SK-N-SH treated with all-trans-retinoic acid at 6 μM for 48 hours (cell line): ENCODE measurements at regions not wholly inside any gene's neighbourhood (a gene's known extent, or its start where the extent isn't known, plus 50 kb on each side); places are given as distances from the start of the nearest gene placed in this dataset.

Experiments used
- ATAC-seq: fragments of 200-7000 bp; cut with Tn5 transposase; 3 replicates; pipeline ENCODE4 v1.9.1; 2020; ENCODE audit warnings: mild to moderate bottlenecking, moderate library complexity
- ARNTL ChIP-seq: fragments of 450-650 bp; formaldehyde crosslinking; IDR thresholded peaks from 2 replicates; pipeline ENCODE4 v1.5.0; 2020; ENCODE audit warnings: low read depth, mild to moderate bottlenecking, moderate library complexity, borderline replicate concordance
- BACH2 ChIP-seq: fragments of 250-450 bp; sonication (Bioruptor Pico); IDR thresholded peaks from 2 replicates; pipeline ENCODE4 v1.9.0; 2021; ENCODE audit warnings: mild to moderate bottlenecking, borderline replicate concordance
- CREB5 ChIP-seq: fragments of 250-450 bp; sonication (Bioruptor Pico); IDR thresholded peaks from 2 replicates; pipeline ENCODE4 v1.5.1; 2020; ENCODE audit warnings: low read depth, mild to moderate bottlenecking, moderate library complexity
- CSDC2 ChIP-seq: fragments of 250-450 bp; sonication (Bioruptor Pico); IDR thresholded peaks from 2 replicates; pipeline ENCODE4 v1.5.0; 2020; ENCODE audit warnings: mild to moderate bottlenecking, moderate library complexity
- CSRNP3 ChIP-seq: fragments of 250-450 bp; sonication (Bioruptor Pico); IDR thresholded peaks from 2 replicates; pipeline ENCODE4 v1.5.1; 2021; ENCODE audit warnings: mild to moderate bottlenecking, moderate library complexity
- ESRRG ChIP-seq: fragments of 250-450 bp; sonication (Bioruptor Pico); IDR thresholded peaks from 2 replicates; pipeline ENCODE4 v1.6.1; 2021; ENCODE audit warnings: mild to moderate bottlenecking
- GLIS3 ChIP-seq: fragments of 250-450 bp; sonication (Bioruptor Pico); IDR thresholded peaks from 2 replicates; pipeline ENCODE4 v1.5.0; 2020; ENCODE audit warnings: mild to moderate bottlenecking, moderate library complexity
- ISL1 ChIP-seq: fragments of 250-450 bp; sonication (Bioruptor Pico); IDR thresholded peaks from 2 replicates; pipeline ENCODE4 v2.1.2; 2022; ENCODE audit warnings: mild to moderate bottlenecking, moderate library complexity
- PATZ1 ChIP-seq: fragments of 250-450 bp; sonication (Bioruptor Pico); IDR thresholded peaks from 2 replicates; pipeline ENCODE4 v1.8.0; 2020; ENCODE audit warnings: mild to moderate bottlenecking, moderate library complexity, borderline replicate concordance
- POU6F1 ChIP-seq: fragments of 250-450 bp; sonication (Bioruptor Pico); IDR thresholded peaks from 2 replicates; pipeline ENCODE4 v1.8.0; 2021; ENCODE audit warnings: low read depth, mild to moderate bottlenecking, moderate library complexity, borderline replicate concordance
- RARB ChIP-seq: fragments of 250-450 bp; sonication (Bioruptor Pico); IDR thresholded peaks from 2 replicates; pipeline ENCODE4 v1.8.0; 2021; ENCODE audit warnings: mild to moderate bottlenecking, moderate library complexity
- SNAI2 ChIP-seq: fragments of 250-450 bp; sonication (Bioruptor Pico); IDR thresholded peaks from 2 replicates; pipeline ENCODE4 v1.5.0; 2020; ENCODE audit warnings: mild to moderate bottlenecking, moderate library complexity
- TCF4 ChIP-seq: fragments of 250-450 bp; sonication (Bioruptor Pico); IDR thresholded peaks from 2 replicates; pipeline ENCODE4 v1.8.0; 2021; ENCODE audit warnings: mild to moderate bottlenecking, moderate library complexity, borderline replicate concordance
- ZC3H10 ChIP-seq: fragments of 250-450 bp; sonication (Bioruptor Pico); IDR thresholded peaks from 2 replicates; pipeline ENCODE4 v1.5.1; 2021; ENCODE audit warnings: mild to moderate bottlenecking, moderate library complexity
- ZFP3 ChIP-seq: fragments of 250-450 bp; sonication (Bioruptor Pico); IDR thresholded peaks from 2 replicates; pipeline ENCODE4 v1.5.0; 2020; ENCODE audit warnings: mild to moderate bottlenecking, moderate library complexity
- ZFP30 ChIP-seq: fragments of 450-650 bp; formaldehyde crosslinking; IDR thresholded peaks from 2 replicates; pipeline ENCODE4 v1.5.0; 2022; ENCODE audit warnings: mild to moderate bottlenecking, moderate library complexity
- ZNF565 ChIP-seq: fragments of 450-650 bp; formaldehyde crosslinking; conservative IDR thresholded peaks from 2 replicates; pipeline ENCODE4 v1.5.0; 2020; ENCODE audit warnings: low read depth, mild to moderate bottlenecking, moderate library complexity
- ZNF70 ChIP-seq: fragments of 450-650 bp; formaldehyde crosslinking; IDR thresholded peaks from 2 replicates; pipeline ENCODE4 v1.5.0; 2020; ENCODE audit warnings: mild to moderate bottlenecking, moderate library complexity
- ZNF8 ChIP-seq: fragments of 450-650 bp; formaldehyde crosslinking; IDR thresholded peaks from 2 replicates; pipeline ENCODE4 v1.5.0; 2020; ENCODE audit warnings: mild to moderate bottlenecking, moderate library complexity

- TF ChIP-seq ZFP3: no peak
- no peak for TF ChIP-seq POU6F1
These were observed 186.7 kb upstream of the CST7 start (continued) for GRCh38 chr20:24762371-24762770.

GRCh38 chr20:24762791-24763350, 186.2 kb upstream of the CST7 start:
- ATAC-seq: no peak
- TF ChIP-seq TCF4 (CRISPR knock-in tag): no peak
- no peak for TF ChIP-seq ZFP30 (CRISPR knock-in tag)
- no peak for TF ChIP-seq ZC3H10 (CRISPR knock-in tag)
- no peak for TF ChIP-seq POU6F1
- no peak for TF ChIP-seq SNAI2 (CRISPR knock-in tag)
- TF ChIP-seq CREB5 (CRISPR knock-in tag): no peak
- TF ChIP-seq CSDC2 (CRISPR knock-in tag): no peak
- no peak for TF ChIP-seq ZNF565 (CRISPR knock-in tag)
- no peak for TF ChIP-seq RARB (CRISPR knock-in tag)
- no peak for TF ChIP-seq ESRRG (CRISPR knock-in tag)
- TF ChIP-seq ZNF70 (CRISPR knock-in tag): no peak
- TF ChIP-seq BACH2: no peak
- TF ChIP-seq CSRNP3 (CRISPR knock-in tag): no peak
- TF ChIP-seq ZNF8 (CRISPR knock-in tag): no peak
- TF ChIP-seq ISL1 (CRISPR knock-in tag): no peak
- no peak for TF ChIP-seq GLIS3
- no peak for TF ChIP-seq ZFP3

- no peak for TF ChIP-seq ZFP3
- TF ChIP-seq ZFP30 (CRISPR knock-in tag): no peak
- ATAC-seq: no peak
These were observed 185.6 kb upstream of the CST7 start for GRCh38 chr20:24763386-24764026.

GRCh38 chr20:24764027-24764793, 184.9 kb upstream of the CST7 start:
- TF ChIP-seq CSDC2 (CRISPR knock-in tag) (no peak), ESRRG (CRISPR knock-in tag) (no peak), CSRNP3 (CRISPR knock-in tag) (no peak), SNAI2 (CRISPR knock-in tag) (no peak), BACH2 (no peak), TCF4 (CRISPR knock-in tag) (no peak), ISL1 (CRISPR knock-in tag) (no peak), ZFP30 (CRISPR knock-in tag) (no peak), ZNF70 (CRISPR knock-in tag) (no peak), PATZ1 (CRISPR knock-in tag) (no peak), ARNTL (CRISPR knock-in tag) (no peak)
- TF ChIP-seq, all 23 proteins: peak for 0
- no peak for ATAC-seq
